Stimulated activated CD8-positive, alpha-beta memory T cell treated with anti-CD3 and anti-CD28 coated beads, Interleukin-4, amount 100 ng/mL, for 4 hours (primary cell): ENCODE measurements at regions not wholly inside any gene's neighbourhood (a gene's known extent, or its start where the extent isn't known, plus 50 kb on each side); places are given as distances from the start of the nearest gene placed in this dataset.

Experiments used
- DNase-seq, 2 donors: peaks; one replicate each; pipeline ENCODE4 v3.0.0-alpha.2; 2020; ENCODE audit warnings: low read depth in 2 of 2, low spot score in 1 of 2

DNA sequence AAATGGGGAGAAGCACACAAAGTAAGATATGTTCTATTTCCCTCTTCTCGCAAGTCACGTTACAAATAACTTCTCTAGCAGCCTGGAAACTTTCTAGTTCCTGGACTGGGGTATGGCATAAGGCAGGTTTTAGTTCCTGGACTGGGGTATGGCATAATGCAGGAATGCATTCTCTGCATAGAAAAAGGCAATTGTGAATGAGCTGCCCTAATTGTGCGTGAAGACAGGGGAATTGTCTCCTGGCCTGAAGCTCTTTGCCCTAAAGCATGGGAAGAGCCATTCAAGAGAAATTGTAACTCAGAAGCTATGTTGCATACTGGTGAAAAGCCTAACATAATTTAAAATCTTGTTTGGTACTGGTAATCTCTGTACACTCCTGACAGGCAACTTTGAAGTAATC lies 54.3 kb upstream of the CBLB start:
- DNase-seq: no peak

DNA sequence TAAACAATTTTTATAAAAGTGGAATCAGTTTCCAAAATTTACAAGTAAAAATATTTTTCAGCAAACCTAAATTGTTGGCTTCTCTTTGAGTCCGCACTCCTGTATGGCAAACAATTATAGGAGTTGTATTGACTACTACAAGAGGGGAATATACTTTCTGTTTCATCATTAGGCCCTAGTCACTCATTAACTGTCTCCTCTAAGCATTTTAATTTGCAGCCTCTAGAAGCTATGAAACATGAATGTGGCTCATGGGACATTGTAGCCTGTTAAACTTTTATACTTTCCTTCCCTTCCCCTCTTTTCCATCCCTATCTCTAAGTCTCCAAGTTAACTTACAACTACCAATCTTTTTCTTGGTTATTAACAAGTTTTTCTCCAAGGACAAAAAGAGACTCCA lies 58.9 kb upstream of the CBLB start:
- DNase-seq: no peak

DNA sequence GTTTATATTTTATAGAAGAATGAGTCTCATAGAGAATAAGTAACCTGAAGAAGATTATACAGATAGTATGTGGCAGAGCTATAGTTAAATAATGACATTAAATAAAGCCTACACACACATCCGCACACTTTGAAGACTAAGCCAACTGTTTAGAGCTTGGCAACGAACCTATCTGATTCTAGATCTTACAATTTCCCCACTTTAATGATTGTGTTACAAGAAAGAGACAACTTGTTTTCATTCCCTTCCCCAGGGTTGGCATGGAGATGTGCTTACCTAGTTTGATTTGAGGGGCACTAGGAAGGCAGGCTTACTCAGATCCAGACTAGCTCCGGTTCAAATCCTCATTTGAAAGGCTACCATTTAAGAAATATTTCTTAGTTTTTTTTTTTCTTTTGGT lies 61.9 kb upstream of the CBLB start:
- DNase-seq: no peak

DNA sequence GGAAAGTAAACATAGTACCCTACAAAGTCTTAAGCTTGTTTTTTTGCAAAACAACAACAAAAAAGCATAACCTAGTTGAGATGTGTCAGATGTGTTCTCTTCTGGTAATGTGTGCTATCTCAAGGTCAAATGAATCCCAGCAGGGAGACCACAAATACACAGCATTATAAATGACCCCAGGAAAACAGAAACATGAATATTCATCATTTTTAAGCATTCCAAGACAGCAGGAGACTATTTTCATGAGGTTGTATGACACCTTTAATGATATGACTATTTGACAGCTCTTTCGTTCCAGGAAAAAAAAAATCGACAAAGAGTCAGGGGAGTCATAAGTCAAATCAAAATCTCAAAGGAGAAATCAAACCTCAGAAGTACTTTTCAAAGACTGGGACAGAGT lies 62.7 kb upstream of the CBLB start:
- no peak for DNase-seq

DNA sequence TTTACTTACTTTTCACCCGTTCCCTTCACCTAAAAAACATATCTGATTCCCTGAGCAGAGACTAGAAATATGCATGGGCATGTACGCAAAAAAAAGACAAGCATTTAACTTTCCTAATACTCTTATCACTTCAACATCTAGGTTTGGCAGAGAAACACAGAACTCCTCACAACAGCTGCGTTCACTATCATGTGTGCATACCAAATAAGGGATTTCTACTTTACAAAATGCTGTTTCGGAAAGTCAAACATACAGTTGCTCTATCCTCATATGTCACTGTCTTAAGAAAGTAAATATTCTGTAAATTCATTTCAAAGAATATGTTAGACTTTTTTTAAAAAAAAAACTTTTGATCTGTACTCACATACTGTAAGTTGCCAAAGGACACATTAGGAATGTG lies 65.1 kb upstream of the CBLB start:
- DNase-seq: no peak

DNA sequence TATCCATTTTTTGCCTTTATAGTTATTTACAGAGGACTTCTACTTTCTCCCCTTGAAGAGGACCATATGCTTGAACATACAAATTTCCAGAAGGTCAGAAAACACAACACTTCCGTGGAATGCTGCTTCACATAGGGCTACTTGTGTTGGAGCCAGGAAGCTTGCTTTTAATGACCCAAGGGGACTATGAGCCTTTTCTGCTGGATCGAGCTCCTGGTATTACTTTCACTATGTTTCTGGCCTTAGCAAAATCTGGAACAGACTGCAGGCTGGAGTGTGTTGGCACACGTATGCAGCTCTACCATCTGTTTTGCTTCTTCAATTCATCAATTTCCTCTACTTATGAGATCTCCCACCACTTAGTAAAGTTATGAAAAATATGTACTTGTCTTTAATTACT lies 69.3 kb upstream of the CBLB start:
- DNase-seq: no peak

DNA sequence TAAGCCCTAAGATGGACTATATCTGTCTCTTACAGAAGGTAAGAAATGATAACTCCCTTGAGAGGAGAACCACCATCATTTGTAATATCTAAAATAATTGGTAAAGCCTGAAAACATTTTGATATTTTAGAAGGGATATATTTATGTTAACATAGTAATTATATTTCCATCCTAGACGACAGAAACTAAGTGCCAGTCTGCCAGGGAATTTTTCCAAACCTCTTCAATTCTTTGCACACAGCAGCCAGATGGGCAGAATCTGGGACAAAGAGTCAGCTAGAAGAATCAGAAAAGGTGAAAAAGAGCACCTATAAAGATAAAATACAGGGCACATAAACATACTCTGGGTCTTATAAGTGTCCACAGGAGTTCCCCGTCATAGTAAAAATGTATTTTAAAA lies 70.0 kb upstream of the CBLB start:
- no peak for DNase-seq

DNA sequence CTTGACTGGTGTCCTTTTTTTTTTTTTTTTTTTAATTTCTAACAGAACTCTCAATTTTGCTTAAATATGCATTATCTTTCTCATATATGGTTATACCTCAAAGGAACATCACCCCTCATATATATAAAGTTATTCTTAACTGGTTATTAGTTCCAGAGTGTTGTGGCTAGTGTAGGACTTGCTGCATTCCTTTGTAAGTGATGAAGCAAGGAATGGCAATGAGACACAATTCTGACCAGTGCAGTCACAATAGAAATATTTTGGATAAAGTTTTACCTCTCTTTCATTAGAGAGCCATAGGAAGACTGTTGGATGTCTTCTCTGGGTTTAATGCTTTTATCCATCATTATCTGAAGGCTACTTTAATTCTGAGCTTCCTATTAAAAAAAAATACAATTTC lies 75.5 kb upstream of the CBLB start:
- no peak for DNase-seq

DNA sequence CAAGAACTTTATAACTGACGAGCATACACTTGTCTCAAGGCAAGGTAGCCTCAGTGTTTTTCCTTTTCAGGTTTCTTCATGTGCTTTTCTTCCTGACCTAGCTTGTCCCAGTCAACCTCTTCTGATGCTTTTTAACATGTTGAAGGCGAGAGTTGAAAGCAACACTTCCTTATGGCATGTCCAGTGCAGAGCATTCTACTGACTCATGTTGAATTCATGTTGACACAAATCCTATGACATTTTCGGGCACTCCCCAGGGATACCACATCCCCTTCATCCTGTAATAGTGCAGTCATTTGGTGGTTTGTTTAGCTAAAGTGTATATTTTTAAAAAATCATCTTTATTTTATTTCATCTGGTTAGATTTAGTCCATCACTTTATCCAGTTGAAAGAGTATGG lies 75.9 kb upstream of the CBLB start:
- no peak for DNase-seq

DNA sequence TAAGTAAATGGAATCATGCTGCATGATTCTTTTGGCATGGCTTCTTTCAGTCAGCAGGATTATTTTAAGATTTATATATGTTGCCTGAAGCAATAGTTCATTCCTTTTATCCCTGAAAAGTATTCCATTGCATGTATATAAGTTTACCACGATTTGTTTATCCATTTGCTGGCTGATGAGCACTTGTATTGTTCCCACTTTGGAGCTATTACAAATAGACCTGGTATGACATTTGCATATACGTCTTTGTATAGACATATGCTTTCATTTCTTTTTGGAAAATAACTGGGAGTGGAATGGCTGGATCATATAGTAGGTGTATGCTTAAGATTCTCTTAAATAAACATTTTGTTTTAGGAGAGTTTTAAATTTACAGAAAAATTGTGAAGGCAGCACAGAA lies 79.3 kb upstream of the CBLB start:
- no peak for DNase-seq

DNA sequence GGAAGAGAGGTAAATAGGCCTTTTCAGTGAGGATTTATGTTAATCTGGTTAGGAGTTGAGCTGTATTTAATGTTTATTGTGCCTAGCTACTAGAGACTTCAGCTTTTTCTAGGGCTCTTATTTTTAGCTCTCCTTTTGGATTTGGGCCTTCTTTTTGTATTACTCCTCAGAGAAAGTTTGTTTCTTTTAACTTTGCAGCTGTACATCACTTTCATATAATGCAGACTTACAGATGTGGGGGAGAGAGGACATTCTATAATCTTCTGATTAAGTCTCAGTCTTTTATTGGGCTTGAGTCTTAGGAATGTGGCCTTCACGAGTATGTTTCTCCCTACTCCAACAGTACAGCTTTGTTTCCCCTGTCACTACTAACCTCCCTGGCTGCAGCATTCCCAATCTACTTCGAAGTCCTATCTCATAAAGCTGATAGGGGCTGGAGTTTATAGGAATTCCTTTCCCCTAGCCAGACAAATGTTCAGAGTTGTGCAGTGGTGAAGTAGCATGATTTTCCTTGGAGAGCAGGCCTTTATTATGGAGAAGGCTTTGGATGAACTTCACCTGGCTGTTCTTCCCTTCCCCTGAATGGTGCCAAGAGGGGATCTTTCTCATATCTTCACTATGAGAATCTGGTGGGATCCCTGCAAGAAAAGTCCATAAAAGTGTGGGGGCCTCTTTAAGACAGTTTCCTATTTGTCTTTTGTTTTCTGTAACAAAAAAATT lies 82.2 kb upstream of the CBLB start:
- no peak for DNase-seq

DNA sequence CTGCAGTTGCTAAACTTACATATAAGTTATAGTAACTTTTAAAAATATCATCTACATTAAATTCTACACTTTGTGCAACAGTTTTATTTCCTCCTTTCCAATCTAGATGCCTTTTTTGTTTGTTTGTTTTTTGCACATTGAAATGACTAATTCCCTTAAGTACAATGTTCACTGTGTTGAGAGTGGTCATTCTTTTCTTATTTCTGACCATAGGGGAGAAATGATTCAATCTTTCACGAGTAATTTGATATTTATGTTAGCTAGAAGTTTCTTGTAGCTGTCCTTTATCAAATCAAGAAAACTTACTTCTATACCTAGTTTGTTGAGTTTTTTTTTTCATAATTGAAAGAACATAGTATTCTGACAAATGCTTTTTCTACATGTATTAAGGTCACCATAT lies 85.0 kb upstream of the CBLB start:
- no peak for DNase-seq

DNA sequence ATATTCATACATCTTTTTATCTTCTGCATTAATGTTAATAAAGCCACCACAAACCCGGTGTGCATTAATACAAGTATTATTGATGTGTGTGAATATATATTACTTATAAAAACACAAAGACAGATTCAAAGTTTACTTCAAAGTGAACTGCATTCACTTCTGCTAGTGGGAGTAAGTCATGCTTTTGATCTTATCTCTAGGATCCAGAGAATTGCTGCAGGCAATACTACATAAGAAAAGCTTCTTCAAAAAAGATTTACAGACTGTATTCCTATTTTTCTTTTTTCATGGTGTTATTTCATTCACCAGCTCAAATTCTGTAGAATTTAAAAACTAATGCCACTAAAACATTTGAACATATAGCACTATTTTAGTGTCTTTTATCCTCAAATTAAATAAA lies 87.5 kb upstream of the CBLB start:
- no peak for DNase-seq

DNA sequence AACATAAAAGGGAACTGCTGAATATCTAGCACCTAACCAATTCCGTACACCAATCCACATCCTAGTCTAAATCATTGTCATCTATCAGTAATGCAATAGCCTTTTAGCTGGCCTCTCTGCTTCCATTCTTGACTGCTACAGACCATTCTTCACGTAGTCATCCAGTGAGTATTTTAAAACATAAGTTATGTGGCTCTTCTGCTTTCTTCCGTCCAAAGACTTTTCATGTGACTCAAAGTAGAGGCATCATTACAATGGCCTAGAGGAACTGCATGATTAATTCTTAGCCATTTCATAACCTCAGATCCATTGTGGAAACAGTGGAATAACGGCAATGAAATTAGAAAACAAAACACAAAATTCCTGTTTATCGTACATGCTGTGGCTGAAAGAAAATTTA lies 88.9 kb upstream of the CBLB start:
- DNase-seq: no peak

DNA sequence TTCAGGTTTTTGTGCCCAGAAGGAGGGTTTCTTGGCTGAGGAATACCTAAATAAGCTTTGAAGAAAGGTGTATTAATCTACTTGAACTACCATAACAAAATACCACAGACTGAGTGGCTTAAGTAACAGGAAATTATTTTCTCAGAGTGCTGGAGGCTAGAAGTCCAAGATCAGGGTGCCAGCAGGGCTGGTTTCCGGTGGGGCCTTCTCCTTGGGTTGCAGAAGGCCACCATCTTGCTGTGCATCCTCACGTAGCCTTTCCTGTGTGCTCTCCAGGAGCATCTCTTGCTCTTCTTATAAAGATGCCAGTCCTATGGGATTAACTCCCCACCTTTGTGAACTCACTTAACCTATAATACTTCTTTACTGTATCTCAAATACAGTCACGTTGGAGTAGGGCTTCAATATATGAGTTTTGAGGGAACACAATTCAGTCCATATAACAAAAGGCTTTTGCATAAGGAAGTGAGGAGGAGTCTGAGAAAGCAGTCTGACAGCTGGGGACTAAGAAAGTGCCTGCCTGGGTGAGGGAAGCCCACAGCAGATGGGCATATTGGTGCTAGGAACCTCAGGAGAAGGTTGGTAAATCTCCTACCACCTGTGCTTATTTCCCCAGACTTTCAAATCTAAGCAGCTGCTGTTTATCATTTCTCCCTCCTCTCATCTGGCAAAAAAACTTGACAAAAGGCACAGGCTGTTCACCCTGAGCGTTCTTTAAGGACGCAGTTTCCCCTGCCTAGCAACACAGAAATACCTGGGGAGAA lies 89.6 kb upstream of the CBLB start:
- DNase-seq: no peak

DNA sequence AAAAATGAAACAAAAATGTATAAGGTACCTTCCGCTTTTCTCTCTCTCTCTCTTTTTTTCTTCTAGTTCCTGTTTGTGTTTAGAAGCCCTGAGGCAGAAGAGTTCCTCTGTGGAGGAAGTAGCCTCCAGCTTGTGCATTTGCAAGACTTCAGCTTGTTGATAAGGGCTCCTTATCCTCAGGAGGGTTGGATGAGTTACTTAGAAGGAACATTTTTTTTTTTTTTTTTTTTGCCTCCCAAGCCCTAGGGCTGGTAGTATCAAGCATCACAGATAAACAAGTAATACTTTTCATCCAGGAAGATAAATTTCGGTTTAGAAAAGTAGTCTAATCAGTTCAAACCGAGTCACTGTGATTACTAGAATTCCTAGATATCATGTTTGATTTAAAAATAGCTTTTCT lies 91.0 kb upstream of the CBLB start:
- DNase-seq: no peak

DNA sequence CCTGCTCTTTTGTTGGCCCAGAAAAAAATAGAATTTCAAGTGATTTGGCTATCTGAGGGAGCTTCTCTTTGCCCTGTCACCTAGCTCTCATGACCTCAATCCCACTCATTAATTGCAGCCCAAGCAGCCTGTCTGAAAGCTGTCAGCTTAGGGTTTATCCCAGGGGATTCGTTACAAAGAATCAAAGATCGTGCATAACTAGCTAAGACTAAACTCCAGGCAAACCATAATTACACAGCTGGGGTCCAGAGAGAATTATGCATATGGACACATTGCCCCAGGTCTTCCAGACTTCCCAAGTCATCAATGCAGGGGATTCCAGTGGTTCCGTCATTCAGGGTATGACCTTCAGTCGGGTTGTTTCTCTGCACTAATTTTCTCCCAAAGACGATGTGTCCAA lies 91.6 kb upstream of the CBLB start:
- DNase-seq: no peak

DNA sequence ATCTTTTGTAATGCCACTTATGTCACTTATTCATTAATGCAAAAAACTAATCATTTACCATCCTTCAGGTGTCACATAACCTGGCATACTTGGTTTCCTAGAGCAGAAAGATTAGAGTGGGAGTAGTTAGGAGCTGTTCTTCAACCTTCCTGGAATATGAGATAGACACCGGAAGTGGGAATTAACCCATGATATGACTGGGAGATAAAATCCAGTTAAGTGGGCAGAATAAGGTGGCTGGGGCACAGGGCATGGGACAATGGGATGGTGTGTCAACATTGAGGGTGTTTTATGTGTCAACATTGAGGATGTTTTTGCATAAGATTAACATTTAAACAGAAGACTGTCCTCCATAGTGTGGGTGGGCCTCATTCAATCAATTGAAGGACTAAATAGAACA lies 94.3 kb upstream of the CBLB start:
- no peak for DNase-seq

DNA sequence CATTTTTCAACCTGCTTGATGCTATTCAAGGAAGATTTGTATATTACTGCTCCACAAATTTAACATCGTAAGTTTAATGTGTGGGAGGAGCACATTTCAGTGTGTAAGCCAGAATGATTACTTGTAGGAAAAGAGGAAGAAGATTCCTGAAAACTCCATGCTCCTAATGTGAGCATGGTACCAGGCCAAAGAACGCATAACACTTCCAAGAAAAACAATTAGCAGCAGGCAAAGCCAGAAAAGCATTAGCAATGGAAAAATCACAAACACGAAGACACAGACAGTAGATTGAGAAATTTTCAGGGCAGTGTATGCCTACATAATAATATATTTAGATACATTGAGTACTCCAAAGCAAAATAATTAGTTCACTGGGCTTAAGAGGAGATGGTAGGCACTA lies 96.6 kb upstream of the CBLB start:
- no peak for DNase-seq

DNA sequence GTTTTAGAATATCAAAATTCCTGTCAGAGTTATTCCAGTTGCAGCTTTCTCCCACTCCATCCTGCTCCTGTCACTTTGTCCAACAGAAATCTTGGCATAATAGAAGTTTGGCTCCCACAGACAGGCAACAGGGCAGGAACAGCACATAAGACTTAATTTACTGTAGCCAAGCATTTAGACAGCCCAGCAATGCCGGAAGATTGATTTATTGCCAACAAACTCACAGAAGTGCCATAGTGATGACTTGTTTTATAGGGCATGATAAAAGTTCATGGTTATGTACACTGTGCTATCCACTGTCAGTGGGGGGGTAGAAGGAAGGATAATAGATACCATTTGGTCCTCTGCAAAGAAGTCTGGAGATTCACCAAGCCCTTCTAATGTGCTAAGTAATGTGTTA lies 98.3 kb upstream of the CBLB start:
- no peak for DNase-seq

DNA sequence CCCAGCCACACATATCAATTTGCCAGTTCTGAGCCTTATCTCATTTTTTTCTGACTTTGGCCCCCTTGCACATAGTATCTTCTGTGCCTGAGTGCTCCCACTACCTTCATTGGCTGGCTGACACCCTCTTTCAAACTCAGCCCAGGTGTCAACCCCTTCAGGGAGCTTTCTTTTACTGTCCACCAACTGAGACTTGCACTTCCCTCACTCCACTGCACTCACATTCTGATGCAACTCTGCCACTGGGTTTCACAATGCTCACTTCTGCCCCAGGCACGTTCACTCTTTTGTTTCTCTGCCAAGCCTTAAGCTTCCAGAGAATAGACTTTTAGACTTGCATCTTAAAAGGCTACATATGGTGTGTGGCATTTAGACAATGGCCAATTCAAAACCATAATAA lies 101.5 kb upstream of the CBLB start:
- no peak for DNase-seq

DNA sequence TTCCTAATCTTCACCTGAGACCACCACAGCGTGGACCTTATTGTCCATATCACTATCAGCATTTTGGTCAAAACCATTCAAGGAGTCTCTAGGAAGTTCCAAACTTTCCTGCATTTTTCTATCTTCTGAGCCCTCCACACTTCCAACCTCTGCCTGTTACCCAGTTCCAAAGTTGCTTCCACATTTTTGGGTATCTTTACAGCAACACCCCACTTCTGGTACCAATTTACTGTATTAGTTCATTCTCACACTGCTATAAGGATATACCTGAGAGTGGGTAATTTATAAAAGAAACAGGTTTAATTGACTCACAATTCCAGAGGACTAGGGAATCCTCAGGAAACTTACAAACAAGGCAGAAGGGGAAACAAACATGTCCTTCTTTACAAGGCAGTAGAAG lies 103.3 kb upstream of the CBLB start:
- no peak for DNase-seq

DNA sequence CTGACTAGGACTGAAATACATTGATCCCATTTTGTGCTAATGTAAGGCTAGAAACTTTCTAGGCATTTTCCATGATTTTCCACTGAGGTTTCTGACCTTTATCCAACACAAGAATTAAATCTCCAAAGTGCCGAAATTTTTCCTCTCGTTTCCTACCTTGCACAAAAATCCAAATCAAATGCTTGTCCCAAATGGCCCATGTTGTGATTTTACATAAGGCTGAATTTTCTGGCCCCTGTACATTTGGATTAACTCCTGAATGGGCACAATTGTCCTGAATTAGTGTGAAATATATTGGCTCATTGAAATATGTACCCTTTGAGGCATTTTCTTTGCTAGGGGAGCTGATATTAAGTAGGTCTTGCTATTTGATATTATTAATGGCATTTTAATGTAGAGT lies 105.6 kb upstream of the CBLB start:
- no peak for DNase-seq
